ENCODE measurements at regions not wholly inside any gene's neighbourhood (a gene's known extent, or its start where the extent isn't known, plus 50 kb on each side); places are given as distances from the start of the nearest gene placed in this dataset.

DNA sequence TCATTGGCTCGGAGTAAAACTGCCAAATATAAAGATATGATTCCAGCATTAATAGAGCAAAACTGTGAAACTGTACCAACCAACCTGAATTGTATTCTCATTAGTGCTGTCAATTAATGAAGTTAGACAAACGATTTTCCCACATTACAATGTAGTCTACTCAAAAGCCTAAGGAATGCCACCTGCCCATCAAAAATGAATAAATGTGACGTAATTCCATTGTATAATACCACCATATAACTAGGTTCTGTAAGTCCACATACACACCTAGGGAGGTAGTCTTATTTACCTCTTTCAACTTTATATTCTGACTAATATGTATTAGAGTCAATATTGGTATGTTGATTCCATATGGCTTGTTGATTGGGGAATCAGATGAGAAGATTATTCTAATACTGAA, 76.2 kb downstream of the FAM76B start:
- H3K27me3 Mint-ChIP-seq, result peaks cover 8% of the 10 kb centered on the region
- CTCF ChIA-PET, result interaction anchor here (2.8 to 15.3 kb wide), 2 partner anchors 8 to 559 kb away, joined by 34 to 294 read pairs; no protein-coding TSS in a partner anchor
- no peak for ATAC-seq
- POLR2A ChIA-PET, result no interaction called here
- no peaks in the 10 kb centered on the region for H3K9me3 Mint-ChIP-seq
- no peak for DNase-seq
- peaks cover 38% of the 10 kb centered on the region for H3K4me1 Mint-ChIP-seq (ENCODE audit: low read depth)
- TF ChIP-seq, protein P1, sequence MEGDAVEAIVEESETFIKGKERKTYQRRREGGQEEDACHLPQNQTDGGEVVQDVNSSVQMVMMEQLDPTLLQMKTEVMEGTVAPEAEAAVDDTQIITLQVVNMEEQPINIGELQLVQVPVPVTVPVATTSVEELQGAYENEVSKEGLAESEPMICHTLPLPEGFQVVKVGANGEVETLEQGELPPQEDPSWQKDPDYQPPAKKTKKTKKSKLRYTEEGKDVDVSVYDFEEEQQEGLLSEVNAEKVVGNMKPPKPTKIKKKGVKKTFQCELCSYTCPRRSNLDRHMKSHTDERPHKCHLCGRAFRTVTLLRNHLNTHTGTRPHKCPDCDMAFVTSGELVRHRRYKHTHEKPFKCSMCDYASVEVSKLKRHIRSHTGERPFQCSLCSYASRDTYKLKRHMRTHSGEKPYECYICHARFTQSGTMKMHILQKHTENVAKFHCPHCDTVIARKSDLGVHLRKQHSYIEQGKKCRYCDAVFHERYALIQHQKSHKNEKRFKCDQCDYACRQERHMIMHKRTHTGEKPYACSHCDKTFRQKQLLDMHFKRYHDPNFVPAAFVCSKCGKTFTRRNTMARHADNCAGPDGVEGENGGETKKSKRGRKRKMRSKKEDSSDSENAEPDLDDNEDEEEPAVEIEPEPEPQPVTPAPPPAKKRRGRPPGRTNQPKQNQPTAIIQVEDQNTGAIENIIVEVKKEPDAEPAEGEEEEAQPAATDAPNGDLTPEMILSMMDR (IDR thresholded peaks at IDR 0.05), result no peak
- H3K27ac Mint-ChIP-seq, result no peak overlapping the region
- no peak overlapping the region for H3K4me3 Mint-ChIP-seq
- intact Hi-C loops (cut with micrococcal nuclease), result loop anchor here (10.0 kb wide), 1 partner anchor 369 kb away; no protein-coding TSS in a partner anchor
- H3K36me3 Mint-ChIP-seq (ENCODE audit: low read depth), result no peaks in the 10 kb centered on the region

DNA sequence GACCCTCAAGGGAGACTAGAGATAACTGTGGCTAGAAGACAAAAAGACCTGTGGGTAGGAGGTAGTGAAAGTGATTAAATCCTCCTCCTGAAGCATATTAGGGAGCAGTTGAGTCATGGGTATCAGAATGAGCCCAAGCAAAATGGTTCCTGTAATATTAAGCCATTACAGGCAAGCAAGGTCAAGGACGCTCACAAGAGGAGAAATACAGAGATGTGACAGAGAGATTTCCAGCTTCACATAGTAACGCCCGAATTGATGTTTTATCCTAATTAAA, 77.7 kb downstream of the FAM76B start:
- intact Hi-C loops (cut with micrococcal nuclease), result loop anchor here (10.0 kb wide), 1 partner anchor 367 kb away; no protein-coding TSS in a partner anchor
- no peak for DNase-seq
- no peaks in the 10 kb centered on the region for H3K9me3 Mint-ChIP-seq
- peaks cover 38% of the 10 kb centered on the region for H3K4me1 Mint-ChIP-seq (ENCODE audit: low read depth)
- peak overlapping the region; percentile 77 for H3K27ac Mint-ChIP-seq
- H3K36me3 Mint-ChIP-seq (ENCODE audit: low read depth), result no peaks in the 10 kb centered on the region
- peaks cover 8% of the 10 kb centered on the region for H3K27me3 Mint-ChIP-seq
- ChIA-PET POLR2A (interaction anchor here (1.4 kb wide), 1 partner anchor 9 kb away, joined by 3 read pairs; no protein-coding TSS in a partner anchor), CTCF (interaction anchor here (15.3 kb wide), 1 partner anchor 557 kb away, joined by 294 read pairs; no protein-coding TSS in a partner anchor)
- ATAC-seq, result peak; percentile 58
- peak overlapping the region; percentile 0 for H3K4me3 Mint-ChIP-seq
- TF ChIP-seq, protein P1 (IDR thresholded peaks at IDR 0.05), result no peak

DNA sequence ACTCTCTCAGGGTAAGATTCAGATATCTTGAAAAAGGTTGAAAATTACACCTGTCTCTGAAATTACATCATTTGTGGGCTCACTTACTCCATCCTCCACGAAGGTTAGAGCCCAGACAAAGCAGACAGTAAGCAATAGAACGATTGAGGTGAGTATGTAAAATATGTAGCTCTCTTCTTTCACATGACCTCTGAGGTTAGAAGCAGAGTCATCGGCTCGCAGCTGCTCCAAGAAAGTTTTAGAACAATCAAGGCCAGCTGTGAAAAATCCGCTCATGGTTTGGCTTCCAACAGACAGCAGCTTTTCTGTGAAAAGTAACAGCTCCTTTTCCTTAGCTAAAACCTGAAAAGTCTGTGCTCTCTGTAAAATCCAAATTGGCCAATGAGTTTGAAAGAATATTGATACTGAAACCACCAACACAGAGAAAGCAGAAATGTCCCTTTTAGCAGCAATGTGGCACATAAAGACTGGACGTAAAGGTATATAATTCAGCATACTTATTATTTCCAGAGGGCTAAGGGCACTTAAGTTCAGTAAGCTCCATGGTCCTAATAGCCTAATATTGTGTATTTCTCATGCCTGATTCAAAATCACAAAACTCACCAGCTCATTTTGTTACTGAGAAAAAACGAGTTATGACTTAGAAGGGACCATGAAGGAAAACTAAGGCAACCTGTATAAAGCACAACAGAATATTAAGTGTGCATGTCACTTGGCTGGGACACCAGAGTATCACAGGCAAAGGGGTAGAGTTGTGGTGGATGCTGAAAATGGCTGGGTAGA, 78.2 kb downstream of the FAM76B start:
- Mint-ChIP-seq H3K36me3 (ENCODE audit: low read depth) (no peaks in the 10 kb centered on the region), H3K27me3 (peaks cover 8% of the 10 kb centered on the region), H3K27ac (peak overlapping the region; percentile 77), H3K9me3 (no peaks in the 10 kb centered on the region), H3K4me3 (peak overlapping the region; percentile 0), H3K4me1 (ENCODE audit: low read depth) (peaks cover 36% of the 10 kb centered on the region)
- intact Hi-C loops (cut with micrococcal nuclease), result loop anchor here (10.0 kb wide), 1 partner anchor 367 kb away; no protein-coding TSS in a partner anchor
- POLR2A ChIA-PET, result interaction anchor here (0.6 to 1.4 kb wide), 5 partner anchors 9 to 424 kb away, joined by 3 to 4 read pairs (median 3); no protein-coding TSS in a partner anchor
- peak; percentile 35 for DNase-seq
- CTCF ChIA-PET, result interaction anchor here (0.6 to 15.3 kb wide), 7 partner anchors 12 to 643 kb away, joined by 3 to 294 read pairs (median 3); partner anchors contain the start of gene SESN3
- peak; percentile 44 for ATAC-seq
- TF ChIP-seq, protein P1 (IDR thresholded peaks at IDR 0.05), result no peak

DNA sequence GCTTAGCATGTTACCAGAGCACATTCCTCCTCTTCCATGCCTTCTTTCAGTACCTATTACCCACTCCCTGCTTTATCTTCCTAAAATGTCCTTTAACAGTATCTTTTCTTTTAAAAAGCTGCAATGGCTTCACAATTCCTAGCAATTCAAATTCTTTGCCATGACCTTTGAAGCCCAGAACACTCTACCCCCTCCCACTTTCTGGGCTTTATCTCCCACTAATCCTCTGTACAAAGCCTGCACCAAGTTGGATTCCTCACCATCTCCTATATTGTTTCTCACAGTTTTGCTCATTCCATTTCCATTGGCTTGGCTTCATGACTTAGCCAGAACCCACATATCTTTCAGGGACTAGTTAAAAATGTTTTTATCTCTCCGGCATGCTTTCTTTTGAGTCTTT, 80.9 kb downstream of the FAM76B start:
- ChIA-PET CTCF (interaction anchor here (1.1 to 15.3 kb wide), 3 partner anchors 56 to 554 kb away, joined by 5 to 294 read pairs (median 5); partner anchors contain the start of gene FAM76B), POLR2A (no interaction called here)
- Mint-ChIP-seq H3K9me3 (no peaks in the 10 kb centered on the region), H3K4me3 (no peak overlapping the region), H3K4me1 (ENCODE audit: low read depth) (peaks cover 20% of the 10 kb centered on the region), H3K27ac (no peak overlapping the region), H3K27me3 (peaks cover 5% of the 10 kb centered on the region), H3K36me3 (ENCODE audit: low read depth) (no peaks in the 10 kb centered on the region)
- ATAC-seq (no peak), DNase-seq (no peak)
- TF ChIP-seq, protein P1 (IDR thresholded peaks at IDR 0.05), result no peak
- intact Hi-C loops (cut with micrococcal nuclease), result loop anchor here (5.0 to 10.0 kb wide), 3 partner anchors 151 to 644 kb away; partner anchors contain the start of genes SESN3 and SRSF8

DNA sequence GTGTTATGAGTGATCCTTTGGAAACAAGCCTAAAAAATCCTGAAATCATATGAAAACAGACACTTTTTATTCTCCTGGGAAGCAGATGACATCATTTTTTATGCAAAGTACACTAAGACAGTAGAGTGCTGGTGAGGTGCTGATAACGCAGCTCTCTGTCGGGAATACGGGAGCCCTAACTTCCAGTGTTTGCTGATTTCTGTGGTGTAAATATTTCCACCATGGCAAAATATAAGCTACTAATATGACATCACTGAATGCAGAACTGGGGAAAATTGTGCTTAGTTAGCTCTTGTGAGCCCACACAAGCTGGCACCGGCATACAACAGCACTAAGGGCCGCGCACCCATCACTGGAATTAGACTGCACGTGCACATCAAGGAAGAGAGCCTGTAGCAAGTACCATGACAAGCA, 82.6 kb downstream of the FAM76B start:
- H3K4me1 Mint-ChIP-seq (ENCODE audit: low read depth), result peaks cover 13% of the 10 kb centered on the region
- POLR2A ChIA-PET, result no interaction called here
- DNase-seq, result no peak

More for the DNA sequence above, 82.6 kb downstream of the FAM76B start:
- Mint-ChIP-seq H3K36me3 (ENCODE audit: low read depth) (no peaks in the 10 kb centered on the region), H3K27me3 (peaks cover 5% of the 10 kb centered on the region), H3K27ac (no peak overlapping the region), H3K9me3 (no peaks in the 10 kb centered on the region), H3K4me3 (no peak overlapping the region)
- no peak for ATAC-seq
- CTCF ChIA-PET, result interaction anchor here (1.0 to 15.3 kb wide), 6 partner anchors 34 to 552 kb away, joined by 3 to 294 read pairs (median 8); no protein-coding TSS in a partner anchor
- TF ChIP-seq, protein P1 (IDR thresholded peaks at IDR 0.05), result no peak
- intact Hi-C loops (cut with micrococcal nuclease), result loop anchor here (5.0 to 10.0 kb wide), 3 partner anchors 150 to 642 kb away; partner anchors contain the start of genes SESN3 and SRSF8
